Liver (tissue), 8 donors: ENCODE measurements at regions not wholly inside any gene's neighbourhood (a gene's known extent, or its start where the extent isn't known, plus 50 kb on each side); places are given as distances from the start of the nearest gene placed in this dataset.

ENCODE experiments used
- DNase-seq: peaks from one replicate; pipeline ENCODE4 v3.0.0-alpha.2; 2017; ENCODE audit warnings: low spot score
- H3K27ac ChIP-seq, 2 donors: one replicate each; pipeline ENCODE4 v1.7.0; 2013; ENCODE audit warnings: inconsistent platforms in 2 of 2, low read length in 2 of 2, control low read depth in 1 of 2, low read depth in 1 of 2, mild to moderate bottlenecking in 1 of 2
- H3K27me3 ChIP-seq, 4 donors: one replicate each; pipeline versions ENCODE4 v1.6.1 to v1.7.0; 2013; ENCODE audit warnings: low read length in 3 of 4, inconsistent platforms in 1 of 4, mild to moderate bottlenecking in 1 of 4, moderate library complexity in 1 of 4; ENCODE audit not compliant: control insufficient read depth in 4 of 4, insufficient read depth in 4 of 4
- H3K36me3 ChIP-seq, 4 donors: one replicate each; pipeline versions ENCODE4 v1.6.1 to v1.7.0; 2013; ENCODE audit warnings: low read length in 3 of 4, mild to moderate bottlenecking in 3 of 4, low read depth in 1 of 4, moderate library complexity in 1 of 4; ENCODE audit not compliant: control insufficient read depth in 4 of 4, insufficient read depth in 3 of 4
- H3K4me1 ChIP-seq, 4 donors: one replicate each; pipeline versions ENCODE4 v1.6.1 to v1.7.0; 2013; ENCODE audit warnings: low read length in 3 of 4, mild to moderate bottlenecking in 3 of 4, moderate library complexity in 1 of 4; ENCODE audit not compliant: control insufficient read depth in 4 of 4, insufficient read depth in 4 of 4
- H3K4me3 ChIP-seq, 3 donors: one replicate each; pipeline versions ENCODE4 v1.6.1 to v1.7.0; 2013; ENCODE audit warnings: low read length in 3 of 3, control low read depth in 1 of 3, low read depth in 1 of 3, mild to moderate bottlenecking in 1 of 3
- H3K9ac ChIP-seq, 2 donors: one replicate each; pipeline ENCODE4 v1.7.0; 2013; ENCODE audit warnings: low read length in 2 of 2, mild to moderate bottlenecking in 2 of 2, moderate library complexity in 2 of 2, control low read depth in 1 of 2, low read depth in 1 of 2
- H3K9me3 ChIP-seq, 4 donors: one replicate each; pipeline versions ENCODE4 v1.6.1 to v1.7.0; 2013; ENCODE audit warnings: low read length in 3 of 4; ENCODE audit not compliant: control insufficient read depth in 4 of 4
- ATF3 ChIP-seq: IDR thresholded peaks from 2 replicates; pipeline ENCODE4 v1.6.1; 2016; ENCODE audit warnings: antibody characterized with exemption
- FOXA1 ChIP-seq: IDR thresholded peaks from 2 replicates; pipeline ENCODE4 v1.6.1; 2016; ENCODE audit warnings: antibody characterized with exemption
- FOXA2 ChIP-seq: IDR thresholded peaks from 2 replicates; pipeline ENCODE4 v1.6.1; 2016; ENCODE audit warnings: antibody characterized with exemption
- GABPA ChIP-seq, 2 donors: IDR thresholded peaks in 1 of 2; conservative IDR thresholded peaks in 1 of 2; 2 replicates each; pipeline ENCODE4 v1.6.1; 2016; ENCODE audit warnings: antibody characterized with exemption in 2 of 2, mild to moderate bottlenecking in 1 of 2, moderate library complexity in 1 of 2
- HNF4A ChIP-seq, 2 donors: conservative IDR thresholded peaks; 2 replicates each; pipeline ENCODE4 v1.6.1; 2016; ENCODE audit warnings: antibody characterized with exemption in 2 of 2, mild to moderate bottlenecking in 2 of 2
- HNF4G ChIP-seq: IDR thresholded peaks from 2 replicates; pipeline ENCODE4 v1.6.1; 2016; ENCODE audit warnings: antibody characterized with exemption
- JUND ChIP-seq, 2 donors: IDR thresholded peaks; 2 replicates each; pipeline ENCODE4 v1.6.1; 2016; ENCODE audit warnings: antibody characterized with exemption in 2 of 2
- NR2F2 ChIP-seq: IDR thresholded peaks from 2 replicates; pipeline ENCODE4 v1.6.1; 2016; ENCODE audit warnings: antibody characterized with exemption
- RAD21 ChIP-seq, 2 donors: IDR thresholded peaks; 2 replicates each; pipeline ENCODE4 v1.6.1; 2016; ENCODE audit warnings: antibody characterized with exemption in 2 of 2, mild to moderate bottlenecking in 2 of 2
- RXRA ChIP-seq, 2 donors: IDR thresholded peaks; 2 replicates each; pipeline ENCODE4 v1.6.1; 2017 to 2018; ENCODE audit warnings: antibody characterized with exemption in 2 of 2, mild to moderate bottlenecking in 1 of 2
- SP1 ChIP-seq: IDR thresholded peaks from 2 replicates; pipeline ENCODE4 v1.6.1; 2018; ENCODE audit warnings: antibody characterized with exemption, mild to moderate bottlenecking
- TAF1 ChIP-seq: conservative IDR thresholded peaks from 2 replicates; pipeline ENCODE4 v1.6.1; 2016; ENCODE audit warnings: antibody characterized with exemption, mild to moderate bottlenecking
- YY1 ChIP-seq: IDR thresholded peaks from 2 replicates; pipeline ENCODE4 v1.6.1; 2016; ENCODE audit warnings: antibody characterized with exemption, mild to moderate bottlenecking
- ZBTB33 ChIP-seq: IDR thresholded peaks from 2 replicates; pipeline ENCODE4 v1.6.1; 2016; ENCODE audit warnings: antibody characterized with exemption
- WGBS: extraction: QIAGEN DNeasy Blood & Tissue Kit; methylation state at CpG from one replicate; pipeline ENCODE4 v1.1.7; 2013; 5-methylcytosine and 5-hydroxymethylcytosine counted together
- TF ChIP-seq, protein P1 (sequence below): fragments of 150-350 bp; IDR thresholded peaks from 2 replicates; pipeline ENCODE4 v1.5.1; 2017; ENCODE audit warnings: improper control_type of control experiment, low read depth, low read length; ENCODE audit not compliant: missing input control
- TF ChIP-seq, protein P2 (sequence below): IDR thresholded peaks from 2 replicates; pipeline ENCODE4 v1.6.1; 2016; ENCODE audit warnings: antibody characterized with exemption
- TF ChIP-seq, protein P3 (sequence below): IDR thresholded peaks from 2 replicates; pipeline ENCODE4 v1.6.1; 2016; ENCODE audit warnings: antibody characterized with exemption, mild to moderate bottlenecking
- donor health status: healthy.
- donor health status: healthy.
- donor health status: healthy.
- donor health status: healthy.
- donor health status: healthy.

GRCh38 chr20:4329232-4329631 is 80.1 kb upstream of the ADRA1D start:
- DNase-seq = no peak
- Histone ChIP-seq H3K4me1 (no peaks in the 10 kb centered on the region), H3K9ac (no peak overlapping the region), H3K27ac (no peak overlapping the region), H3K36me3 (no peaks in the 10 kb centered on the region), H3K27me3 (peaks cover 0 to 2% (median 0%) of the 10 kb centered on the region in 4 donors), H3K4me3 (no peak overlapping the region), H3K9me3 (no peaks in the 10 kb centered on the region)
- TF ChIP-seq ZBTB33 (no peak), NR2F2 (no peak), YY1 (no peak), FOXA2 (no peak), TAF1 (no peak), FOXA1 (no peak), RXRA (IDR thresholded peaks at IDR 0.05) (no peak), HNF4G (no peak), JUND (IDR thresholded peaks at IDR 0.05) (no peak), GABPA (IDR thresholded peaks at IDR 0.05 in 1 of 2, conservative IDR thresholded peaks at IDR 0.05 in 1 of 2) (no peak), ATF3 (no peak)
- TF ChIP-seq, protein P1, sequence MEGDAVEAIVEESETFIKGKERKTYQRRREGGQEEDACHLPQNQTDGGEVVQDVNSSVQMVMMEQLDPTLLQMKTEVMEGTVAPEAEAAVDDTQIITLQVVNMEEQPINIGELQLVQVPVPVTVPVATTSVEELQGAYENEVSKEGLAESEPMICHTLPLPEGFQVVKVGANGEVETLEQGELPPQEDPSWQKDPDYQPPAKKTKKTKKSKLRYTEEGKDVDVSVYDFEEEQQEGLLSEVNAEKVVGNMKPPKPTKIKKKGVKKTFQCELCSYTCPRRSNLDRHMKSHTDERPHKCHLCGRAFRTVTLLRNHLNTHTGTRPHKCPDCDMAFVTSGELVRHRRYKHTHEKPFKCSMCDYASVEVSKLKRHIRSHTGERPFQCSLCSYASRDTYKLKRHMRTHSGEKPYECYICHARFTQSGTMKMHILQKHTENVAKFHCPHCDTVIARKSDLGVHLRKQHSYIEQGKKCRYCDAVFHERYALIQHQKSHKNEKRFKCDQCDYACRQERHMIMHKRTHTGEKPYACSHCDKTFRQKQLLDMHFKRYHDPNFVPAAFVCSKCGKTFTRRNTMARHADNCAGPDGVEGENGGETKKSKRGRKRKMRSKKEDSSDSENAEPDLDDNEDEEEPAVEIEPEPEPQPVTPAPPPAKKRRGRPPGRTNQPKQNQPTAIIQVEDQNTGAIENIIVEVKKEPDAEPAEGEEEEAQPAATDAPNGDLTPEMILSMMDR = no peak
- TF ChIP-seq, protein P2, sequence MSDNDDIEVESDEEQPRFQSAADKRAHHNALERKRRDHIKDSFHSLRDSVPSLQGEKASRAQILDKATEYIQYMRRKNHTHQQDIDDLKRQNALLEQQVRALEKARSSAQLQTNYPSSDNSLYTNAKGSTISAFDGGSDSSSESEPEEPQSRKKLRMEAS = no peak
- WGBS = 62% methylated on average over 5 of the region's 5 CpGs

DNA sequence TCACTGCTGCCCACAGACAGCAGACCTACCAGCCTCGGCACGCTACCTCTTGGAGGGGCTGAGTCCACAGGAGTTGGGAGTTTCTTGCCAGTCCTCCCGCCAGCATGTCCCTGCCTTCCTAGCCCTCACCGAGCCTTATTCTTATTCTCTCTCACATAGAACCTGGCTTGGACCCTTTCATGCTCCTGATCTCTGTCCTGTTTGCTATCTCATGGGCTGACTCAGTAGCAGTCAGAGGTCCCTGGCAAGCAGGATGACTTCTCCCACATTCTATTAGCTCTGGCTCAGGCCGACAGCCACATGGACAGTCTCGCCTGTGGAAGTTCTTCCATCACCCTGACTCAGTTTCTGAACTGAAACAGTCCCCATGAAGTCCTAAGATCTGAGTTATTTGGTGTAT is 79.5 kb upstream of the ADRA1D start:
- no peaks in the 10 kb centered on the region for H3K4me1 ChIP-seq
- DNase-seq = no peak
- peaks cover 0 to 2% (median 0%) of the 10 kb centered on the region in 4 donors for H3K27me3 ChIP-seq
- no peaks in the 10 kb centered on the region for H3K9me3 ChIP-seq
- H3K27ac ChIP-seq = no peak overlapping the region
- no peaks in the 10 kb centered on the region for H3K36me3 ChIP-seq
- WGBS = 79% methylated on average over 6 of the region's 6 CpGs
- TF ChIP-seq SP1 = no peak
- no peak for TF ChIP-seq JUND (IDR thresholded peaks at IDR 0.05)
- TF ChIP-seq FOXA1 = no peak
- TF ChIP-seq, protein P3, sequence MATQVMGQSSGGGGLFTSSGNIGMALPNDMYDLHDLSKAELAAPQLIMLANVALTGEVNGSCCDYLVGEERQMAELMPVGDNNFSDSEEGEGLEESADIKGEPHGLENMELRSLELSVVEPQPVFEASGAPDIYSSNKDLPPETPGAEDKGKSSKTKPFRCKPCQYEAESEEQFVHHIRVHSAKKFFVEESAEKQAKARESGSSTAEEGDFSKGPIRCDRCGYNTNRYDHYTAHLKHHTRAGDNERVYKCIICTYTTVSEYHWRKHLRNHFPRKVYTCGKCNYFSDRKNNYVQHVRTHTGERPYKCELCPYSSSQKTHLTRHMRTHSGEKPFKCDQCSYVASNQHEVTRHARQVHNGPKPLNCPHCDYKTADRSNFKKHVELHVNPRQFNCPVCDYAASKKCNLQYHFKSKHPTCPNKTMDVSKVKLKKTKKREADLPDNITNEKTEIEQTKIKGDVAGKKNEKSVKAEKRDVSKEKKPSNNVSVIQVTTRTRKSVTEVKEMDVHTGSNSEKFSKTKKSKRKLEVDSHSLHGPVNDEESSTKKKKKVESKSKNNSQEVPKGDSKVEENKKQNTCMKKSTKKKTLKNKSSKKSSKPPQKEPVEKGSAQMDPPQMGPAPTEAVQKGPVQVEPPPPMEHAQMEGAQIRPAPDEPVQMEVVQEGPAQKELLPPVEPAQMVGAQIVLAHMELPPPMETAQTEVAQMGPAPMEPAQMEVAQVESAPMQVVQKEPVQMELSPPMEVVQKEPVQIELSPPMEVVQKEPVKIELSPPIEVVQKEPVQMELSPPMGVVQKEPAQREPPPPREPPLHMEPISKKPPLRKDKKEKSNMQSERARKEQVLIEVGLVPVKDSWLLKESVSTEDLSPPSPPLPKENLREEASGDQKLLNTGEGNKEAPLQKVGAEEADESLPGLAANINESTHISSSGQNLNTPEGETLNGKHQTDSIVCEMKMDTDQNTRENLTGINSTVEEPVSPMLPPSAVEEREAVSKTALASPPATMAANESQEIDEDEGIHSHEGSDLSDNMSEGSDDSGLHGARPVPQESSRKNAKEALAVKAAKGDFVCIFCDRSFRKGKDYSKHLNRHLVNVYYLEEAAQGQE = no peak
- TF ChIP-seq RAD21 (IDR thresholded peaks at IDR 0.05) = no peak
- TF ChIP-seq GABPA (IDR thresholded peaks at IDR 0.05 in 1 of 2, conservative IDR thresholded peaks at IDR 0.05 in 1 of 2) = no peak
- TF ChIP-seq, protein P2 = no peak
- TF ChIP-seq, protein P1 = no peak
- no peak for TF ChIP-seq NR2F2
- TF ChIP-seq ZBTB33 = no peak
- no peak for TF ChIP-seq YY1
- no peak for TF ChIP-seq HNF4A (conservative IDR thresholded peaks at IDR 0.05)
- no peak overlapping the region for H3K9ac ChIP-seq
- no peak overlapping the region for H3K4me3 ChIP-seq
